HL-60 (cell line): ENCODE measurements at regions not wholly inside any gene's neighbourhood (a gene's known extent, or its start where the extent isn't known, plus 50 kb on each side); places are given as distances from the start of the nearest gene placed in this dataset.

ENCODE experiments used
- DNase-seq, 2 experiments: peaks; one replicate each; pipeline ENCODE4 v3.0.0-alpha.2; 2010 to 2020; ENCODE audit warnings: low read depth in 1 of 2, low spot score in 1 of 2
- H3K27ac ChIP-seq: fragments of 250-450 bp; sonication (Bioruptor Pico); replicated peaks from 2 replicates; pipeline ENCODE4 v1.5.1; 2020; ENCODE audit warnings: mild to moderate bottlenecking, moderate library complexity
- H3K27me3 ChIP-seq: fragments of 250-450 bp; sonication (Bioruptor Pico); 2 replicates; pipeline ENCODE4 v1.5.1; 2021; ENCODE audit warnings: mild to moderate bottlenecking, moderate library complexity; ENCODE audit not compliant: insufficient read depth, poor library complexity, severe bottlenecking
- H3K4me3 ChIP-seq: replicated peaks from 2 replicates; pipeline ENCODE4 v1.5.1; 2011; ENCODE audit warnings: mild to moderate bottlenecking, control low read depth, low read length; ENCODE audit not compliant: insufficient read depth
- GABPA ChIP-seq: IDR thresholded peaks from 2 replicates; pipeline ENCODE4 v1.6.1; 2012; ENCODE audit warnings: low read depth
- POLR2AphosphoS5 ChIP-seq: IDR thresholded peaks from 2 replicates; pipeline ENCODE4 v1.6.1; 2012; ENCODE audit warnings: low read depth
- REST ChIP-seq: IDR thresholded peaks from 2 replicates; pipeline ENCODE4 v1.6.1; 2012; ENCODE audit warnings: low read depth; ENCODE audit not compliant: insufficient replicate concordance
- SPI1 ChIP-seq: IDR thresholded peaks from 2 replicates; pipeline ENCODE4 v1.6.1; 2012; ENCODE audit warnings: low read depth, mild to moderate bottlenecking, borderline replicate concordance
- TF ChIP-seq, protein P1 (sequence below): IDR thresholded peaks from one replicate; pipeline ENCODE4 v1.5.1; 2011; ENCODE audit warnings: low read length, control low read depth, inconsistent platforms; ENCODE audit not compliant: insufficient read depth

DNA sequence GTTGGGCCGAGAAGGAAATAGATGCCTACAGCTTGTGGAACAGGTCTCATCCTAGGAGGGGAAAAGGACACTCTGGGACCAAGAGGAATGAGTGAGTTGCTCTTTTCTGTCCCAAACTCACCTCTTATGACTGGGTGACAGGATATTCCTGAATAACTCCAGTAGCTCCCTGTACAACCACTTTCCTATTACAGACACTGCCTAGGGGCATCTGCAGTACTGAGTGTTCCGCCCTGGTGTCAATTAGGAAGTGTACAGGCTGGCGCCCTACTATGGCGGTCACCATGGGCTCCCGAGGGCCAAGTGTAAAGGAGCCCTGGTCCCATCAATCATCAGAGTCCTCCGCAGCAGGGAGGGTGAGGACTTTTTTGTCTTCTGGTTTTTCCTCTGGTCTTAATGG lies 343.4 kb upstream of the USP9Y start:
- no peak for DNase-seq
- no peak overlapping the region for H3K4me3 ChIP-seq
- H3K27me3 ChIP-seq = no peaks in the 10 kb centered on the region
- TF ChIP-seq, protein P1, sequence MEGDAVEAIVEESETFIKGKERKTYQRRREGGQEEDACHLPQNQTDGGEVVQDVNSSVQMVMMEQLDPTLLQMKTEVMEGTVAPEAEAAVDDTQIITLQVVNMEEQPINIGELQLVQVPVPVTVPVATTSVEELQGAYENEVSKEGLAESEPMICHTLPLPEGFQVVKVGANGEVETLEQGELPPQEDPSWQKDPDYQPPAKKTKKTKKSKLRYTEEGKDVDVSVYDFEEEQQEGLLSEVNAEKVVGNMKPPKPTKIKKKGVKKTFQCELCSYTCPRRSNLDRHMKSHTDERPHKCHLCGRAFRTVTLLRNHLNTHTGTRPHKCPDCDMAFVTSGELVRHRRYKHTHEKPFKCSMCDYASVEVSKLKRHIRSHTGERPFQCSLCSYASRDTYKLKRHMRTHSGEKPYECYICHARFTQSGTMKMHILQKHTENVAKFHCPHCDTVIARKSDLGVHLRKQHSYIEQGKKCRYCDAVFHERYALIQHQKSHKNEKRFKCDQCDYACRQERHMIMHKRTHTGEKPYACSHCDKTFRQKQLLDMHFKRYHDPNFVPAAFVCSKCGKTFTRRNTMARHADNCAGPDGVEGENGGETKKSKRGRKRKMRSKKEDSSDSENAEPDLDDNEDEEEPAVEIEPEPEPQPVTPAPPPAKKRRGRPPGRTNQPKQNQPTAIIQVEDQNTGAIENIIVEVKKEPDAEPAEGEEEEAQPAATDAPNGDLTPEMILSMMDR = no peak
- TF ChIP-seq SPI1 (no peak), POLR2AphosphoS5 (no peak)
- H3K27ac ChIP-seq = no peak overlapping the region

DNA sequence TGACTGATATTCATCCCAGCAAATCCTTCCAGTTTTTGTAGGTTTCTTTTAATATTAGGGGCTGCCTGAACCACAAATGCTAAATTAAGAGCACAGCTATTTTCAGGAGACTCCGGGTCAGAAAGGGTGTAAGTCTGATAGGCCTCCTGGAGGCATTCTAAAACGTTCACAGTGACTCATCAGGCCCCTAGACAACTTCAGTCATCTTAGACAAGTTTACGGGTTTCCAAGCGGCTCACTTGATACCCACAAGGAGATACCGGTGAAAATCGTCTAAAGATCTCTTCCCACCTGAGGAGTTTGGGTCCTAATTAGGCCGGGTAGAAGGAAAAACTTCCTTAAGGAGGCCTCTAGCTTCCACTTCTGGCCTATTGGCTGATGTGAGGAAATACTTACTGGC lies 342.7 kb upstream of the USP9Y start:
- TF ChIP-seq, protein P1 = no peak
- TF ChIP-seq REST (no peak), POLR2AphosphoS5 (no peak), GABPA (no peak), SPI1 (no peak)
- Histone ChIP-seq H3K4me3 (no peak overlapping the region), H3K27ac (no peak overlapping the region), H3K27me3 (no peaks in the 10 kb centered on the region)
- DNase-seq = no peak

- H3K27ac ChIP-seq = no peak overlapping the region
- DNase-seq = no peak
- TF ChIP-seq SPI1 (no peak), GABPA (no peak), POLR2AphosphoS5 (no peak), REST (no peak)
- TF ChIP-seq, protein P1 = no peak
- no peak overlapping the region for H3K4me3 ChIP-seq
- no peaks in the 10 kb centered on the region for H3K27me3 ChIP-seq
Observed at GRCh38 chrY:12359867-12360266, 341.2 kb upstream of the USP9Y start.

DNA sequence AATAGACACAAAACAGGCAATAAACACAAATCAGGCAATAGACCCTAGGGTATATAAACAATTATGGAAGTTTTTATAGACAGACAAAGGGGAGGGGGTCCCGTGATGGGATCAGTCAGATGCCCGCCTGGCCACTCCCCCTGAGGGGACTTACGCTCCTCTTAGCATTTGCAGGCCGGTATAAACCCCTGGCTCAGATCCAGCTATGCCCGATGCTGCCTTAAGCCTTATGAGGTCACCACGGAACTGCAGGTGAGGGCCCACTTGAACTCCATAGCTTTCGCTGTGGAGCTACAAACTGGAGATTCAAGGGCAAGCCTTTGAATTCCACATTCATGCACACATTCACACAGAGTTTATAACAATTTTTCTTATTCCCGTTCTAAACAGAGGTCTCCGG lies 340.5 kb upstream of the USP9Y start:
- Histone ChIP-seq H3K27me3 (no peaks in the 10 kb centered on the region), H3K27ac (no peak overlapping the region), H3K4me3 (no peak overlapping the region)
- no peak for TF ChIP-seq SPI1
- no peak for TF ChIP-seq POLR2AphosphoS5
- TF ChIP-seq GABPA = no peak
- TF ChIP-seq, protein P1 = no peak
- TF ChIP-seq REST = no peak
- no peak for DNase-seq
